ENCODE measurements at regions not wholly inside any gene's neighbourhood (a gene's known extent, or its start where the extent isn't known, plus 50 kb on each side); places are given as distances from the start of the nearest gene placed in this dataset.
"Not testable (repeated sequence)": the region's sequence is repeated elsewhere in the genome, so short reads cannot be mapped to it uniquely, and the experiment has no call there.

DNA sequence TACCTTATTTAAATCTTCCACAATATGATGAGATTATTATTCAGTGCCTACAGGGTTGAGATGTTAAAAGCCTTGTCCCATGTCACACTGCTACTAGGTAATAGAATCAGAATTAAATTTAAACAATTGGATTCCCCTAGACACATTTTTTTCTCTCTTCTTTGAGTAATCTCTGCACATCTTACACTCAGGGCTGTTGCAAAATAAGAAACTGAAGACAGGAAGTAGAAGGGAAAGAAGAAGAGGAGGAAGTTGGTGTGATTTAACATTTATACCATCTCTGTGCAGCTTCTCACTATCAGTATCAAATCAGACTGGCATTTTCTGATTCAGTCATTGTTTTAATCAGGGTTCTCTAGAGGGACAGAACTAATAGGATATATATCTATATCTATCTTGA is 677.6 kb downstream of the IRS1 start:
- no peak for DNase-seq (ENCODE audit: low spot score)

DNA sequence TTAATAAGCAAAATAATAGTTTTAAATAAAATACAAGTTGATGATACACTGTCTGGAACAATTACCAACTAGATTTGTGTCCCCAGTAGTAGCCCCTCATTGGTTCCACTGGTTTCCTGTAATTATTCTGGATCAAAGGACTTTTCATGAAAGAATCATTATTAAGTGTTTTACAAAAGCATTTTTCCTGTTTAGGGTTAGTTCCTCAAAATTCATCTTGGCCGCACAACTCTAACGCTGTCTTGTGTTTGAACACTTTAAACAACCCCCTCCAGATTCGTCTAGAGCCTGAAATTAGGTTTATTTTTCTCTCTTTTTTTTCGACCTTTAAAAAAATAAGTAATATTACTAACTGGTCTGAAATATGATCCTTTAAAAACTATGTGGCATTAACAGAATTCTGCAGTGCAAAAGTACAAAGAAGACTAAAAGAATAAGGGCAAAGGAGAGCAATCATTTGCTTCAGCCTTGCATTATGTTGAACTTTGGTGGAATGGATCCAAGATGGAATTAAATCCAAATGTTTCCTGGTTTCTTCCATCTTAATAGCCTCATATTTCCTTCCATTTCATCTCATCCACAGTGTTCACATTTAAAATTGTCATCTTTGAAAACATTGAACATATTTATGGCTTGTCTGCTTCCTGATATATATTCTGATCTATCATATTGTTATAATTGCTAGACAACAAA is 678.4 kb downstream of the IRS1 start:
- DNase-seq (ENCODE audit: low spot score): no peak

DNA sequence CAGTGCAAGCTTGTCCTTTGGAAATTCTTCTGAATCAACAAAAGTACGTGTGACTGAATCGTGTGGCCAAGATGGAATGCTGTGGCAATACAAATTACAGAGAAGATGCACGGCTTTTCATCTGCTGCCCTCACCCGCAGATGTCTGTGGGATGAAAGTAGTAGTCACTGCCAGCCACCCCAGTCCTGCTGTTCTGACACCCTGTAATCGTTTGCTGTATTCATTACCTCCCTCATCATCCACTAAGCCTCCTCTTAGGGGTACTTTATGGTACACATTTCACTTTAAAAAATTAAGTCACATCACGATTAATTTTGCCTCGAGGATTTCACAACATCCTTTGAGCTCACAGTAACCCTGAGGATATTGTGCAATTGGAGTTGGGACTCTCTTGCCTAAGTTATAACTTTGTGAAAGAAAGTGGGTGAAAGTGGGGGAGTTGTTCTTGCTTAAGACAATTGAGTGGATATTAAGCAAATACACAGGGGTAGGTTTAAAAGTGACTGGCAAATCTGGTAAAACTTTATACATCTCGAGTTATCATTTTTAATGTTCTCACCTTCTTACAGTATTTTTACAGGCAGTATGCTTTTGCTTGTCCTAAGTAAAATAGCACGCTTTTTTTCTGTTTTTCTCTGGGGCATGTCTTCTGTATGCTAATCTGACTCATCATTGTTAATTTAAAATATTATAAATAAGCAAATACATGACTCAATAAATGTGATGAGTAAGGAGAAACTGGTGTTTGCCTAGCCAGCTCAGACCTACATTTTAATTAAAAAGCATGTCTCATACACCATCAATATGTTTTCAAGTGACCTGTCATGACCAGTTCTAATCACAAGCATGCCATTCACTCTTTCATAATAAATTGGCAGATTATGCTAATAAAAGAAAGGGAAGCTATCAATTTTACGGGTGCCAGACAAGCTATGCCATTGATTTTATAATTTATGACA is 680.9 kb downstream of the IRS1 start:
- no peak for DNase-seq (ENCODE audit: low spot score)

DNA sequence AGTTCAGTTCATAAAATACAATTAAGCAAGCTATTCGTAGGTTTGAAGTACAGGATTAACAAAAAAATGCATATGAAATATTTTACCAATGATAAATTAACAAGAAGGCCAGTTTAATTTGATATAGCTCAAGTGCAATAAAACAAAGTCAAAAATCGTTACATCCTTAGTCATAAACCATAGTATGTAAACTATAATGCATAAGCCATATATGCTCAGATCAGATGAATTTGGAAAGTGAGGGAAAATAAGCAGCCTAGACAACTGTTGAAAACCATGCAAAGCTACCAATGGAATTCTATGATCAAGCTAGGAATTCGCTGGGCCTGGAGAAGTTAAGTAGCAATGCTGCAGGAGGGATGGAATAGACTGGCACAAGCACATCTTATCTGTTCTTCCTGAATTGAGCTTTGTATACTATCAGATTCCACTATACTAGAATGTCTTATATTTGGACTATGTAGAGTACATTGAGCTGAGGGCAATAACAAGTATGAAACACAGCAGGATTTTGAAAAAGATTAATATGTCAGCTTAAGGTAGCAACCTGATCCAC is 682.0 kb downstream of the IRS1 start:
- no peak for DNase-seq (ENCODE audit: low spot score)

DNA sequence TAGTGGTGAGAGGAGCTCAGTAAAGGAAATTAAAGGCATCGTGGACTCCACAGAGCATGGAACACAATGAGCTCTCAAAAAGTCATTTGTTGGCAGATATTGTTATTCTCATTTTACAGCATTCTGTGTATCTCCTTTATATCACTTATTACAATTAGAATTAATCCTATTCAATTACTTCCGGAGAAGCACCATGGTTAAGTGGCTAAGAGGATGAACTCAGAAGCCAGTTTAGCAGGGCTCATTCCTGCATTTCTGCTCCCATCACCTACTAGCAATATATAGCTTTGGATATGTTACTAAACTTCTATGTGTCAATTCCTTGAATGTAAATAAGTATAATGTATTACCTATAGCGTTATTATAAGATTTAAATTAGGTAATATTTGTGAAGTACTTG is 683.3 kb downstream of the IRS1 start:
- no peak for DNase-seq (ENCODE audit: low spot score)

DNA sequence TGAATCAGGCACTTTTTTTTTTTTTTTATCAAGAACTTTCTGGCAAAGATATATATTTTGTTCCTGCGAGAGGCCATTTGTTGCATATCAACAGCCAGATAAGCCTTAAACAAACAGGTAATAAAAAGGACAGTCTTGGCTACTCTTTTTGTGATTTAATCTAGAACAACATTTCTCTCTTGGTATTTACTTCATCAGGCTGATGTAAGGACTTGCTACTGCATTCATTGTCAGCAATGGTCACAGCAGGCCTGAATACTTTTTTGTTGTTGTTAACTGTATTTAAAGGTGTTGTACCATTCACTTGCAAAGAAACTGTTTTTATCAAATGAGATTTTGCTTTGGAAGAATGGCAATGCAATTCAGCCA is 683.8 kb downstream of the IRS1 start:
- DNase-seq (ENCODE audit: low spot score): no peak

DNA sequence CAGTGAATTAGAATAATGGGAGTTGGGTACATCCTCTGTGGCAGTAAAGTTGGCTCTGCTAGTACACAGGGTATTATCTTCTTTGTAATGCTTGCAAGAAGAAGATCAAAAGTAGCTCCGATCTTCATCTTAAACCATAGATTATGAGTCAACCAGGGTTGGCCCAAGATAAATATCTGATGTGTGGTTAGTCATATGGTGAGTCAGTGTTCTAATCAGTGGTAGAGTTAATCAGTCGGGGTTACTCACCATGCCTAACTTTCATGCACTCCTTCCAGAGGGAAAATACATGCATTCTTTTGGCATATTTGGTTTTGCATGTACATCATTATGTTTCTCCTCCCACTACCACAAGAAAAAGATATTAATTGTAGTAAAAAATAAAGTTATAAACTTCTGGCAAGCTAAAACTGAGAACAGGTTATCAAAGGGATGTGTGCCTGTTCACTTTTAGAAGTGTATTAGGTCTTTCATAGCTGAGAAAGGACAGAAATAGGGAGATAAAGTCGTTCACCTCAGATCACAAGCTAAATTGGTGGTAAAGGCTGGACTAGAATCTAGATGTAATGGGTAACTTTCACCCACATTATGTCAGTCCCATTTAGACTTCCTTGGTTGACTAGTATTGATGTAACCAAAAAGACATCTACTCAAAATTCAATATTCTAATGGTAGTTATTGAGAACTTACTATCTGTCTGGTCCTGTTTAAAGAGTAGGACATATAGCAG is 684.4 kb downstream of the IRS1 start:
- DNase-seq (ENCODE audit: low spot score): no peak

DNA sequence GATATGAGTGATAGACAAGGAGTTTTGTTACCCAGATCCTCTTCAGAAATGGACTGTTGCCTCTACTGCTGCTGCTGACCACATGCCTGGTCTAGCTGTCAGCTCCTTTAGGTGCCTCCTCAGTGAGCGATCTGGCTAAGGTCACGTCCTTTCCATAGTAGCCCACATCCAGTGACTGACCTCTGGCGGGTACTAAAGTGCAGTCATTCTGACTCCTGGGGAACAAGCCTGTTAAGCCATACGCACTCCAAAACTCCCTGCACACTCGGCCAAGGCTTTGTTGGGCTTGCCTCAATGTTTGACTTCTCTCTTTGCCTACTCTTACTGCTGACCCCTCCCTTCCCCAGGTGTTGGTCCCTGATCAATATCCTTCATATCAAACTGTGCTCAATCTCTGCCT is 685.2 kb downstream of the IRS1 start:
- no peak for DNase-seq (ENCODE audit: low spot score)

DNA sequence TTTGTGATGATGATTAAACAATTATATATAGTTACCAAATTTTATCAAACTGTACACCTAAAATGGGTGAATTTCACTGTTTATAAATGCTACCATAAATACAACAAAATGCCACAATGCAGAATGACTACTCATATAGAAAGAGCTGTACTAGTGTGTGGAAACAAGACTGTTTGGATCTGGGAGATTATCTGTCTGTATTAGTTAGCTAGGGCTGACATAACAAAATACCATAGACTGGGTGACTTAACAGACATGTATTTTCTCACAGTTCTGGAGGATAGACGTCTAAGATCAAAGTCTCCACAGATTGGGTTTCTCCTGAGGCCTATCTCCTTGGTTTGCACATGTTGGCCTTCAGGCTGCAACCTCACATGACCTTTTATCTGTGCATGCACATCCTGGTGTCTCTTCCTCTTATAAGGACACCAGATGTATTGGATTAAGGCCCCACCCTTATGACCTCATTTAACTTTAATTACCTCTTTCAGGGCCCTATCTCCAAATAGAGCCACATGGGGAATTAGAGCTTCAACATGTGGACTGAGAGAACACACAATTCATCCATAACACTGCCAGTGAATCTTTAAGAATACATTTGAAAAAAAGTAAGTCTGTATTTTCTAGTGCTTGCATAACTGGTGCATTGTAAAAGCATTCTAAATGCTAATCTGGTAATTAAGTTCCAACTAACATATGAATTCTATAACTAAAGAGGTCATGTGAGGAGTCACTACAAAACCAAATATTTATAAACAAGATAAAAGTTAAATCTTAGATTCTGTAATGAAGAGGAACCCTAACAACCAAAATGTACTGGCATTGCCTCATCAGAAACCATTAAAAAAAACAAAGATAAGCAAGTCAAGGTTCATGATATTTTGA is 699.6 kb downstream of the NYAP2 start:
- no peak for DNase-seq (ENCODE audit: low spot score)

DNA sequence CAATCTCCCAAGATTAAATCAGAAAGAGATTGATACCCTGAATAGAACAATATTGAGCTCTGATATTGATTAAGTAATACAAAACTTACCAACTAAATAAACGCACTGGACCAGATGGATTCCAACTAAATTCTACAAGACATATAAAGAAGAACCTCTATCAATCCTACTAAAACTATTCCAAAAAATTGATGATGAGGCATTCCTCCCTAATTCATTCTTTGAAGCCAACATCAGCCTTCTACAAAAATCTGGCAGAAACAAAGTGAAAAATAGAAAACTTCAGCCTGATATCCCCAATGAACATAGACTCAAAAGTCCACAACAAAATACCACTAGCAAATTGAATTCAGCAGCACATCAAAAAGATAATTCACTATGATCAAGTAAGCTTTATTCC is 695.5 kb downstream of the NYAP2 start:
- no peak for DNase-seq (ENCODE audit: low spot score)

DNA sequence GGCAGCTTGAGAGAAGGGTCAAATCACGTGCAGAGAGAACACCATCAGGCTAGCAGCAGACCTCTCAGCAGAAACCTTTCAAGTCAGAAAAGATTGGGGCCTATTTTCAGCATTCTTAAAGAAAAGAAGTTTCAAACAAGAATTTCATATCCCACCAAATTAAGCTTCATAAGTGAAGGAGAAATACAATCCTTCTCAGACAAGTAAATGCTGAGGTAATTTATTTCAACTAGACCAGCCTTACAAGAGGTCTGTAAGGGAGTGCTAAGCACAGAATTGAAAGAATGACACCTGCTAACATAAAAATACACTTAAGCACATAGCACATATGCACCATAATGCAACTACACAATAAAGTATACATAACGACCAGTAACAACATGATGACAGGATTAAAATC is 693.9 kb downstream of the NYAP2 start:
- DNase-seq (ENCODE audit: low spot score): no peak

DNA sequence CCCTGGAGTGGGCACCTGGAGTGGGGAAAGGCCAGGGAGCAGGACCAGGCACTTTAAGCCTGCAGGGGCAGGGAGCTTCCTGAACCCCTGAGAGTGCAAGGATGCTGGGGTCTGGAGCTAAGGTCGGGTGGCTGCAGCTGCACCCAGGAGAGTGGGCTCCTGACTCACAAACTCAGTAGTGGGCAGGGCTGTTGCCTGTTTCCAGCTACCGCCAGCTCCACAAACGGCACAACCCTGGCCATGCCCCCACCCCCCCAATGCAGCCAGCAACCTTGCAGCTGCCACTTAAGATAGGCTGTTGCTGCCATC is 688.8 kb downstream of the NYAP2 start:
- no peak for DNase-seq (ENCODE audit: low spot score)

DNA sequence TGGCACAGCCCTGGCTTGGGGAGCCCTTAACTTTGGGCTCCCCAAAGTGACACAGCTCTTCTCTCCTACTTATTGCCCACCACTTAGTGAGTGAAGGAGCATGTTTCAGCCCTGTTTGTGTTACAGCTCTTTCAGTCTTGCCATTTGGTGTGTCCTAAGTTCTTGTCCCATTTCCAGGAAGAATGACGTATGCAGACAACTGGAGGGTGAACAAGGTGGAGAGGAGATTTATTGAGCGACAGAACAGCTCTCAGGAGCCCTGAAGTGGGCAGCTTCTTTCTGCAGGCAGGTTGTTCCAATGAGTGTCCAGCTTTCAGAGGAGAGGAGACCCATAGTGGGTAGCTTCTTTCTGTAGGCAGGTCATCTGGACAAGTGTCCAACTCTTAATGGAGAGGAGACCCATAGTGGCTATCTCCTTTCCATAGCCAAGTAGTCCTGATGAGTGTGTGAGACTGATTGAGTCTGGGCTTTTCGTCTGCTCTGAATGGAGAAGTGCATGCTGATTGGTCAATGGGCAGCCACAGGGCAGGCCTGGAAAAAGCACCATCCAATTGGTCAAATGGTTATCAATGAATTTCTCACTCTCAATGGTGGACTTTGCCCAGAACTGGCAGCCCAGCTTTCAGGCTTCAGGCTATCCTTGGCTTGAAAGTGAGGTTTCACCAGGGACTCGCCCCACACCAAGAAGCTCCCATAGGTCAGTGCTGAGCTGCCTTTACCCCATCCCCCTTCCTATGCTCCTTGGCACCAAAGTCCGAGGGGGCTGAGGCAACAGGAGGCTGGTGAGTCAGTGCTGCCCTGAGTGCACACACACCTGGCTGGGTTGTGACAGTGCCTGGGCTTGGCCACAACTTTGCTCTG is 688.2 kb downstream of the NYAP2 start:
- no peak for DNase-seq (ENCODE audit: low spot score)

DNA sequence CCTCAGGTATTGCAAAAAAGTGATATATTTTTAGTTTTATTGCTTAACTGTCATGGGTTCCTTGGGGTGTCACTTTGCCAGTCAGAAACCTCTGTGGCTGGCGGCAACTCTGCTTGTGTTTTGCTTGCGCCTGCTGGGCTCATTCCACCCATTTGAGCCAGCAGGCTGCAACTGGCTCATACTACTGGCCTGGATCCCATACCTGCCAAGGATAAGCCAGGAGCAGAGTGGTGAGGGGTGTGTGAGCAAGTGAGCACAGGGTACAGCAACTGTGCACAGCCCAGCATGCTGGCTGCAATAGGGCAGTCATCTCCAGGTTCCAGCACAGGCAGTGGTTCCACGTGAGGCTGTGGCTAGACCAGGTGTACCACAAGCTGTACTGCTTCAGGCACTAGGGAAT is 687.5 kb downstream of the NYAP2 start:
- no peak for DNase-seq (ENCODE audit: low spot score)

DNA sequence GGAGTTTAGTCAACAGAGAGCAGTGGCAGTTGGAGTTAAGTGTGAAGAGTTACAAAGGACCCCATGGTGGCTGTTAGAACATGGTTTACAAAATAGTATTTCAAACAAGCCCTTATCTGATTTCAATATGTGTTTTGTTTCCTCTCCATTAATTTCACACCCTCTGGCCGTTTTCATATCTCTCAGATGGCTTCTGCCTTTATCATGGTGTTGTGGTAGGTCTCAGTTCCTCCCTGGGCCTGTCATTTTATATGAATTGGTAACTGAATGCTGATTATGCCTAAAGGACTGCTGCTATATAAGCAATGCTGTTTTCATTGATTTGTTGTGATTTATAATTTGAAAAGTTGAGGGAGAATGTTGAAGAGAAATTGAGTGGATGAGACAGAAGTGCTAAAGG is 686.7 kb downstream of the NYAP2 start:
- no peak for DNase-seq (ENCODE audit: low spot score)

DNA sequence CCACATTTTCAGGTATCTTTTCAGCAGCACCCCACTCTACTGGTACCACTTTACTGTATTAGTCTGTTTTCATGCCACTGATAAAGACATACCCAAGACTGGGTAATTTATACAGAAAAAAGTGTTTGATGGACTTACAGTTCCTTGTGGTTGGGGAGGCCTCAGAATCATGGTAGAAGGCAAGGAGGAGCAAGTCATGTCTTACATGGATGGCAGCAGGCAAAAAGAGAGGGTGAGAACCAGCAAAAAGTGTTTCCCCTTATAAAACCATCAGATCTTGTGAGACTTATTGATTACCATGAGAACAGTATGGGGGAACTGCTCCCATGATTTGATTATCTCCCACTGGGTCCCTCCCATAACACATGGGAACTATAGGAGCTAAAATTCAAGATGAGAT is 685.9 kb downstream of the NYAP2 start:
- not testable (repeated sequence) for DNase-seq (ENCODE audit: low spot score)

DNA sequence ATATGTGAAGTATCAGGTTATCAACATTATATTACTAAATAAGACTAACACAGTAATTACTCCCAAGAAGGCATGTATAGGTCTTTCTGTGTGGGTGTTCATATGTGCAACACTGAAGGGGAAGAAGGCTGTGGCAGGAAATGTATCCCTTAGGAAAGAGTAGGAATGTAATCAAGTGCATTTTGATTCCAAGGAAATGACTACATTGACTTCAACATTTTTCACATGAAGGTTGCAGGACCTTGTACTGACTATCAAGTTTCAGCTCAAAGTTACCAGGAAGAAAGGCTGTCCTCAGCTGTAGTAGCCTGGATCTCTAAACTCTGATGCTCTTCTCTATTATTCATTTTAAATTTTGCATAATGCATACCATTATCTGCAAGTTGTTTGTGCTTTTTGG is 680.8 kb downstream of the NYAP2 start:
- DNase-seq (ENCODE audit: low spot score): no peak

DNA sequence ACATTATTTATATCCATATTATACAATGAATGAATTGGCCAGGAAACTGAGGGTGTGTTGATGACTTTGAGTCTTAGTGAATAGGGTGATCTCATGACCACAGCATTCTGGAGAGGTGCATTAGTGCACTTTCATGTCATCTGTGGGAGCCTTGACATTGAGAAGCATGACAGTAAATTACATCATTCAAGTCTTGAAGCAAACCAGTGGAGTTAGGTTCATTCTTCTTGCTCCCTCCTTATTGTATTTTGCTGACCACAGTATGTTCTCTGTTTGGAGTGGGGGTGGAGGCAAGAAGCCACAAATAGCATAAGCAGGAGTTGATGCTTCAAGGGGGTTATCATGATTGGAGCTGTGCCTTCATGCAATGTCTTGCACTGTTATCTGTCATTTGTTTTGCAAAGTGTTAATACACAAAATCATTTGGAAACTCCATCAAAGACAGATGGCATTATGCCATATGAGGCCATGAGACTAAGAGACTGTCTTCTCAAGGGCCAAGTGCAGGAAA is 680.2 kb downstream of the NYAP2 start:
- no peak for DNase-seq (ENCODE audit: low spot score)

DNA sequence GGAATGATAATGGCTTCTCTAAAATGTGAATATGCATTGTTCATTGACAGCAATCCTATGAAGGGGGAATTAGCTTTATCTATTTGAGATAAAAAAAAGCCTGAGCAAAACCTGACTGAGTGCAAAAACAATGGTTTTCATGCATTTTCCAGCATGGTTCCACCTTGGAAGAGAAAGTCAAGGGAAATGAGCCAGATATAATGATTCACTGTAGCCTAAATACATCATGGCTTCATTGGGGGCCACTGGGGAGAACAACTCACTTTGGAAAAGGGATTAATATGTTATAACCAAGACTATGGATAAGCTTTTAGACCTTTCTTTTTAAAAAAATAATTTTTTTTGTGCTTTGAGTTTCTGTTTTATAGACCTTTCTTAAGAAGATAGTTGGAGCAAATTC is 679.7 kb downstream of the NYAP2 start:
- DNase-seq (ENCODE audit: low spot score): no peak

DNA sequence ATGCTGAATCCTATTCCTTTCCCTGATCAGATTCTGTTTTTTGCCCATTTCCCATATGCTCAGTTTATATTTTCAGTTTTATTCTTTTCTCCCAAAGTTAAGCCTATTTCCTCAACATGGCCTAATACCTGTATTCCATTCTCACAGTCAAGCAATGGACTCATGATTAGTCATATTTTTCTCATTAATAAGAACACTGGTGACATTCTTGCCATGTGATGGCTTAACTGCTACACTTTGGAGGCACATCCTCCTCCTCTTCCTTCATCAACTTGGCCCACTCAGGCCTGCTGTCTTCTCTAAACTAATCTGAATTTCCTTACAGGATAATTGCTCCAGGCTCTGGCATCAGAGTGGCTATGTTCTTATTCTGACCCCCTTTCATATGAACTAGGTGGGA is 679.2 kb downstream of the NYAP2 start:
- no peak for DNase-seq (ENCODE audit: low spot score)

DNA sequence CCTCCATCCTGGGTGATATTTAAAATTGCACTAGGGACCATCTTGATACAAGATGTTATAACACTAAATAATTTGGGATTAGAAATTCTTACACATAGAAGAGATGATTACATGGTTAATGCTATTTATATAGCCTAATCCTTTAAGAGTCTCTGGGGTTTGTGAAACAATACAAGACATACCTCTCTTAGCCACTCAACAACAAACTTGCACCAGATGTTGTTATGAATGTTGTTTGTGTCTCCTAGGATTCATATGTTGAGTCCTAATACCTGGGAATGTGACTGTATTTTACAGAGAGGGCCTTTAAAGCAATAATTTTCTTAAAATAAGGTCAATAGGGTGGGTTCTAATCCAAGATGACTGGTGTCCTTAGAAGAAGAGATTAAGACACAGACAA is 678.3 kb downstream of the NYAP2 start:
- no peak for DNase-seq (ENCODE audit: low spot score)
